Peyer's patch (tissue), 4 donors: ENCODE measurements at regions not wholly inside any gene's neighbourhood (a gene's known extent, or its start where the extent isn't known, plus 50 kb on each side); places are given as distances from the start of the nearest gene placed in this dataset.

Experiments
- DNase-seq, 3 donors: peaks; one replicate each; pipeline ENCODE4 v3.0.0-alpha.2; 2017 to 2019
- H3K27ac ChIP-seq, 4 donors: fragments of 200-600 bp; sonication (generic); one replicate each; pipeline ENCODE4 v1.5.1; 2016 to 2019
- H3K27me3 ChIP-seq, 2 donors: fragments of 200-600 bp; sonication (generic); one replicate each; pipeline ENCODE4 v1.5.1; 2019
- H3K36me3 ChIP-seq, 3 donors: fragments of 200-600 bp; sonication (generic); one replicate each; pipeline ENCODE4 v1.5.1; 2016 to 2019
- H3K4me1 ChIP-seq, 4 donors: fragments of 200-600 bp; sonication (generic); one replicate each; pipeline ENCODE4 v1.5.1; 2016 to 2019
- H3K4me3 ChIP-seq, 4 donors: fragments of 200-600 bp; sonication (generic); 1 replicate in 3 of 4; 2 replicates in 1 of 4; pipeline ENCODE4 v1.5.1; 2016 to 2019; ENCODE audit warnings: mild to moderate bottlenecking in 1 of 4
- H3K9me3 ChIP-seq, 4 donors: fragments of 200-600 bp; sonication (generic); one replicate each; pipeline ENCODE4 v1.5.1; 2016 to 2019; ENCODE audit warnings: mild to moderate bottlenecking in 1 of 4
- CTCF ChIP-seq, 6 experiments: fragments of 450-650 bp in 4 of 6; fragments of 200-600 bp in 2 of 6; sonication (generic) in 1 of 6; IDR thresholded peaks; one replicate each; pipeline ENCODE4 v1.5.1; 2017 to 2019; ENCODE audit warnings: antibody characterized with exemption in 6 of 6, mild to moderate bottlenecking in 3 of 6, moderate library complexity in 1 of 6
- POLR2A ChIP-seq, 2 donors: fragments of 450-650 bp; IDR thresholded peaks; one replicate each; pipeline ENCODE4 v1.5.1; 2017; ENCODE audit warnings: antibody characterized with exemption in 2 of 2, mild to moderate bottlenecking in 2 of 2, moderate library complexity in 2 of 2

- H3K27ac ChIP-seq: no peak overlapping the region
- no peak for TF ChIP-seq CTCF (IDR thresholded peaks at IDR 0.05)
- no peak for TF ChIP-seq POLR2A (IDR thresholded peaks at IDR 0.05)
- no peak for DNase-seq
Measured at GRCh38 chr4:188722911-188723310, 583.7 kb downstream of the TRIML1 start.

GRCh38 chr4:188727746-188728145 lies 588.5 kb downstream of the TRIML1 start:
- TF ChIP-seq POLR2A (IDR thresholded peaks at IDR 0.05) (no peak), CTCF (IDR thresholded peaks at IDR 0.05) (no peak)
- Histone ChIP-seq H3K4me1 (no peaks in the 10 kb centered on the region), H3K4me3 (no peak overlapping the region), H3K27me3 (no peaks in the 10 kb centered on the region), H3K36me3 (no peaks in the 10 kb centered on the region), H3K27ac (no peak overlapping the region), H3K9me3 (no peaks in the 10 kb centered on the region)
- no peak for DNase-seq

More at GRCh38 chr4:188722911-188723310, 583.7 kb downstream of the TRIML1 start:
- H3K36me3 ChIP-seq: no peaks in the 10 kb centered on the region
- H3K4me3 ChIP-seq: no peak overlapping the region
- H3K9me3 ChIP-seq: peaks cover 0 to 5% (median 0%) of the 10 kb centered on the region in 4 donors
- H3K27me3 ChIP-seq: no peaks in the 10 kb centered on the region
- H3K4me1 ChIP-seq: no peaks in the 10 kb centered on the region

GRCh38 chr4:188728359-188728758 lies 589.1 kb downstream of the TRIML1 start:
- H3K4me3 ChIP-seq: no peak overlapping the region
- H3K36me3 ChIP-seq: no peaks in the 10 kb centered on the region
- H3K27ac ChIP-seq: no peak overlapping the region
- H3K4me1 ChIP-seq: no peaks in the 10 kb centered on the region
- H3K27me3 ChIP-seq: no peaks in the 10 kb centered on the region
- no peak for DNase-seq
- TF ChIP-seq CTCF (IDR thresholded peaks at IDR 0.05) (no peak), POLR2A (IDR thresholded peaks at IDR 0.05) (no peak)
- no peaks in the 10 kb centered on the region for H3K9me3 ChIP-seq

- no peak overlapping the region for H3K4me3 ChIP-seq
- no peaks in the 10 kb centered on the region for H3K27me3 ChIP-seq
- H3K9me3 ChIP-seq: no peaks in the 10 kb centered on the region
- no peak for TF ChIP-seq POLR2A (IDR thresholded peaks at IDR 0.05)
- no peak for TF ChIP-seq CTCF (IDR thresholded peaks at IDR 0.05)
- DNase-seq: no peak
- no peak overlapping the region for H3K27ac ChIP-seq
- H3K4me1 ChIP-seq: no peaks in the 10 kb centered on the region
- no peaks in the 10 kb centered on the region for H3K36me3 ChIP-seq
Measured at GRCh38 chr4:188732131-188732530, 592.9 kb downstream of the TRIML1 start.

- Histone ChIP-seq H3K27me3 (no peaks in the 10 kb centered on the region), H3K9me3 (no peaks in the 10 kb centered on the region), H3K36me3 (no peaks in the 10 kb centered on the region), H3K27ac (no peak overlapping the region), H3K4me1 (no peaks in the 10 kb centered on the region), H3K4me3 (no peak overlapping the region)
- DNase-seq: no peak
- no peak for TF ChIP-seq POLR2A (IDR thresholded peaks at IDR 0.05)
- no peak for TF ChIP-seq CTCF (IDR thresholded peaks at IDR 0.05)
Measured at GRCh38 chr4:188735082-188735481, 595.8 kb downstream of the TRIML1 start.
